AG04450 (cell line): ENCODE measurements at regions not wholly inside any gene's neighbourhood (a gene's known extent, or its start where the extent isn't known, plus 50 kb on each side); places are given as distances from the start of the nearest gene placed in this dataset.

Source experiments
- CTCF ChIA-PET: fragments of 300-600, 350-600 bp; formaldehyde crosslinking; extraction: SDS; loops from one replicate; lab custom pipeline; 2022; ENCODE audit warnings: antibody characterized with exemption, inconsistent platforms; lab: Charles Lee
- POLR2A ChIA-PET: fragments of 350-600 bp; formaldehyde crosslinking; extraction: SDS; loops from one replicate; lab custom pipeline; 2021; ENCODE audit warnings: antibody characterized with exemption, inconsistent platforms; lab: Yijun Ruan, JAX
- DNase-seq: peaks from one replicate; pipeline ENCODE4 v3.0.0-alpha.2; 2011; ENCODE audit warnings: low read depth, low spot score
- H3K27ac ChIP-seq: one replicate; pipeline ENCODE4 v1.5.1; 2012; ENCODE audit warnings: low read depth, low read length, control low read depth
- H3K27me3 ChIP-seq: one replicate; pipeline ENCODE4 v1.6.0; 2012; ENCODE audit warnings: low read length; ENCODE audit not compliant: control insufficient read depth, insufficient read depth
- H3K4me3 ChIP-seq: 2 replicates; pipeline ENCODE4 v1.5.1; 2011; ENCODE audit warnings: mild to moderate bottlenecking, low read depth, low read length, control low read depth
- H3K9me3 ChIP-seq: 2 replicates; pipeline ENCODE4 v1.5.1; 2012; ENCODE audit warnings: low read length; ENCODE audit not compliant: control insufficient read depth, insufficient read depth
- TF ChIP-seq, protein P1 (sequence below): IDR thresholded peaks from 2 replicates; pipeline ENCODE4 v1.5.1; 2011; ENCODE audit warnings: low read depth, low read length, control low read depth, inconsistent platforms

DNA sequence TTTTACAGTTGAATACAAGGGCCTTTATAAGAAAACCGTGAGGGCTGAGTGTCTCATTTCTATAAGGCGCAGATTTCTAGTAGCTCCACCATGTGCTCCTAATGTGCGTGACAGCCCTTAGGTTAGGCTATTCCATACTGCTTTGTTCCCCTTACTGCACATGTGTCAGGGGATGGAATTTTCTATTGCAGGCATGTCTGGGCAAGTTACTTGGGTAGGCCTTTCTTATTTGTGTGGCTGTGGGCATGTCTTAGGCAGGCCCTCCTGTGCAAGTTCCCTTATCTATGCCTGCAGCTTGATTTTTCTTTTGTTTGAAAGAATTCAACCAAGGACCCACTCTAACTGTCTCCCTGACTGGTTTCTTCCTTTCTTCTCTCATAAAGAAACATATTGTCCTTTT lies 434.2 kb upstream of the CNTN3 start:
- ChIA-PET CTCF (interaction anchor here (0.6 kb wide), 1 partner anchor 1929 kb away, joined by 6 read pairs; no protein-coding TSS in a partner anchor), POLR2A (no interaction called here)
- TF ChIP-seq, protein P1, sequence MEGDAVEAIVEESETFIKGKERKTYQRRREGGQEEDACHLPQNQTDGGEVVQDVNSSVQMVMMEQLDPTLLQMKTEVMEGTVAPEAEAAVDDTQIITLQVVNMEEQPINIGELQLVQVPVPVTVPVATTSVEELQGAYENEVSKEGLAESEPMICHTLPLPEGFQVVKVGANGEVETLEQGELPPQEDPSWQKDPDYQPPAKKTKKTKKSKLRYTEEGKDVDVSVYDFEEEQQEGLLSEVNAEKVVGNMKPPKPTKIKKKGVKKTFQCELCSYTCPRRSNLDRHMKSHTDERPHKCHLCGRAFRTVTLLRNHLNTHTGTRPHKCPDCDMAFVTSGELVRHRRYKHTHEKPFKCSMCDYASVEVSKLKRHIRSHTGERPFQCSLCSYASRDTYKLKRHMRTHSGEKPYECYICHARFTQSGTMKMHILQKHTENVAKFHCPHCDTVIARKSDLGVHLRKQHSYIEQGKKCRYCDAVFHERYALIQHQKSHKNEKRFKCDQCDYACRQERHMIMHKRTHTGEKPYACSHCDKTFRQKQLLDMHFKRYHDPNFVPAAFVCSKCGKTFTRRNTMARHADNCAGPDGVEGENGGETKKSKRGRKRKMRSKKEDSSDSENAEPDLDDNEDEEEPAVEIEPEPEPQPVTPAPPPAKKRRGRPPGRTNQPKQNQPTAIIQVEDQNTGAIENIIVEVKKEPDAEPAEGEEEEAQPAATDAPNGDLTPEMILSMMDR = no peak
- no peaks in the 10 kb centered on the region; the same call in 1 of the 2 replicates for H3K9me3 ChIP-seq
- no peak overlapping the region for H3K27ac ChIP-seq
- H3K4me3 ChIP-seq = no peak overlapping the region
- no peak for DNase-seq
- H3K27me3 ChIP-seq = no peaks in the 10 kb centered on the region

DNA sequence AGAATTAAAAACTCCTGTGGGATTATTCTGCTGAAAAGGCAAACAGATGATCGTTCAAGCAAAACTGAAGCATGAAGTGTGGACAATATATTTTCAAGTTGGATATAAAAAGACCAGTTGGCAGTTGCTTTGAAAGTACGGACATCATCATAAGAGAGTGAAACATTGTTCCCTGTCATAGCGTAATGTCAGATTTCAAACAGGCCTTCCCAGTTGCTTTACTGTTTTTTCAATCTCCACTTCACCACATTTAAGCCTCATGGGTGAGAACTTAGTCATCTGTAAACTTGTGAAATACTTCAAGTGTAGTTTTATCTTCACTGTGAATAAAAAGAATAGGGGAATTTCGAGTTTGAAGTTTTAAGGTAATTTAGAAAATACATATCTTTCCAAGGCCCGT lies 435.1 kb upstream of the CNTN3 start:
- Histone ChIP-seq H3K27ac (no peak overlapping the region), H3K4me3 (no peak overlapping the region), H3K9me3 (no peaks in the 10 kb centered on the region), H3K27me3 (no peaks in the 10 kb centered on the region)
- no peak for DNase-seq
- ChIA-PET POLR2A (no interaction called here), CTCF (no interaction called here)
- TF ChIP-seq, protein P1 = no peak

DNA sequence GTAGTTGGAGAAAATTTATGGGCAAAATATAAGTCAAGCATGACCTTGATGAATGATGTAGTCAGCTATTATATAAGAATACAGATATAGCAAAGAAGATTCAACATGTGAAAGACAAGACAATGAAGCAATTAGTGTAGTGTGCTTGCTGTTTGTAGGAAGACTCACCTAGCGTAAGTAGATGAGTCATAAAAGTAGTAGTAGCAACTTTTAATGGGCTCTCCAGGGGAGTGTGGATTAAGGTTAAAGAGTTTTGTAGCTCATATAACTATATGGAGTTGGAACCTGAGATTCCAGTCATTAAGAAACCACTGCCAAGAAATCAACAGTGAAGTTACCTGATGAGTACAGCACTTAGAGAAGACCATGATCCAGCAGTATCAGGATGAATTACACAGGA lies 444.7 kb upstream of the CNTN3 start:
- CTCF ChIA-PET = no interaction called here
- no peak overlapping the region for H3K27ac ChIP-seq
- no peak overlapping the region for H3K4me3 ChIP-seq
- H3K9me3 ChIP-seq = no peaks in the 10 kb centered on the region
- POLR2A ChIA-PET = no interaction called here
- no peaks in the 10 kb centered on the region for H3K27me3 ChIP-seq
- no peak for DNase-seq
- TF ChIP-seq, protein P1 = no peak

DNA sequence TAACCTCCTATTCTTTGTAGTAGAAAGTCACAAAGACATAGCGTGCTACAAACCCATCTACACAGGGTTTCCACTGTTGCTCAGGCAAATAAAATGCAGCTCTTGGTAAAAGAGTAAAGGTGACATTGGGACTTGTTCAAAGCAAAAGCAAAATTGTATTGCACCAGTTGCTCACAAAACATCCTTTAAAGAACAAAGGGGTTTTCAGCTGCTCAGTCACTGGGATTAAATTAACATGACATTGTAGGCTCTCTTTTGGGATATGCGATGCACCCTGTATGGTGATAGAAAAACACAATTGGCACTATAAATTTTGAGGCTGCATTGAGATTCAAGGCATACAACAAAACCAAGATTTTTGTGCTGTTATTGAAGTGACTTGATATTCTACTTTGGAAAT lies 447.3 kb upstream of the CNTN3 start:
- TF ChIP-seq, protein P1 = no peak
- Histone ChIP-seq H3K9me3 (no peaks in the 10 kb centered on the region; the same call in 1 of the 2 replicates), H3K27me3 (no peaks in the 10 kb centered on the region), H3K27ac (no peak overlapping the region), H3K4me3 (no peak overlapping the region)
- POLR2A ChIA-PET = no interaction called here
- CTCF ChIA-PET = interaction anchor here (1.0 kb wide), 1 partner anchor 129 kb away, joined by 3 read pairs; no protein-coding TSS in a partner anchor
- no peak for DNase-seq

DNA sequence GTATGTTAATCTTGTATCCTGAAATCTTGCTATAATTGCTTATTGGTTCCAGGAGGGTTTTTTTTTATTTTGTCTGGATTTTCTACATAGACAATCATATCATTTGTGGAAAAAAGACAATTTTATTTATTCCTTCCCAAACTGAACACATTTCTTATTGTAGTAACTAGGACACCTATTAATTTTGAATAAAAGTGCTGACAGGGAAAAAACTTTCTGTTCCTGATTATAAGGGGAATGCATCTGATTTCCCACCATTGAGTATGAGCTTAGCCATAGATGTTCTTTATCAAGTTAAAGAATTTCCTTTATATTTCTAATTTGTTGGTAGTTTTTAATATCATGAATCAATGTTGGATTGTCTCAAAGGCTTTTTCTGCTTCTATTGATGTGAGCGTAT lies 460.7 kb upstream of the CNTN3 start:
- ChIA-PET CTCF (no interaction called here), POLR2A (no interaction called here)
- Histone ChIP-seq H3K27me3 (no peaks in the 10 kb centered on the region), H3K27ac (no peak overlapping the region), H3K4me3 (no peak overlapping the region), H3K9me3 (no peaks in the 10 kb centered on the region)
- no peak for DNase-seq
- TF ChIP-seq, protein P1 = no peak
